HL-60 (cell line): ENCODE measurements at regions not wholly inside any gene's neighbourhood (a gene's known extent, or its start where the extent isn't known, plus 50 kb on each side); places are given as distances from the start of the nearest gene placed in this dataset.

Experiments
- DNase-seq, 2 experiments: peaks; one replicate each; pipeline ENCODE4 v3.0.0-alpha.2; 2010 to 2020; ENCODE audit warnings: low read depth in 1 of 2, low spot score in 1 of 2
- H3K27ac ChIP-seq: fragments of 250-450 bp; sonication (Bioruptor Pico); replicated peaks from 2 replicates; pipeline ENCODE4 v1.5.1; 2020; ENCODE audit warnings: mild to moderate bottlenecking, moderate library complexity
- H3K27me3 ChIP-seq: fragments of 250-450 bp; sonication (Bioruptor Pico); 2 replicates; pipeline ENCODE4 v1.5.1; 2021; ENCODE audit warnings: mild to moderate bottlenecking, moderate library complexity; ENCODE audit not compliant: insufficient read depth, poor library complexity, severe bottlenecking
- H3K4me3 ChIP-seq: replicated peaks from 2 replicates; pipeline ENCODE4 v1.5.1; 2011; ENCODE audit warnings: mild to moderate bottlenecking, control low read depth, low read length; ENCODE audit not compliant: insufficient read depth
- GABPA ChIP-seq: IDR thresholded peaks from 2 replicates; pipeline ENCODE4 v1.6.1; 2012; ENCODE audit warnings: low read depth
- POLR2AphosphoS5 ChIP-seq: IDR thresholded peaks from 2 replicates; pipeline ENCODE4 v1.6.1; 2012; ENCODE audit warnings: low read depth
- SPI1 ChIP-seq: IDR thresholded peaks from 2 replicates; pipeline ENCODE4 v1.6.1; 2012; ENCODE audit warnings: low read depth, mild to moderate bottlenecking, borderline replicate concordance
- TF ChIP-seq, protein P1 (sequence below): IDR thresholded peaks from one replicate; pipeline ENCODE4 v1.5.1; 2011; ENCODE audit warnings: low read length, control low read depth, inconsistent platforms; ENCODE audit not compliant: insufficient read depth
- TF ChIP-seq, protein P2 (sequence below): IDR thresholded peaks from 2 replicates; pipeline ENCODE4 v1.6.1; 2012; ENCODE audit warnings: low read depth; ENCODE audit not compliant: insufficient replicate concordance

DNA sequence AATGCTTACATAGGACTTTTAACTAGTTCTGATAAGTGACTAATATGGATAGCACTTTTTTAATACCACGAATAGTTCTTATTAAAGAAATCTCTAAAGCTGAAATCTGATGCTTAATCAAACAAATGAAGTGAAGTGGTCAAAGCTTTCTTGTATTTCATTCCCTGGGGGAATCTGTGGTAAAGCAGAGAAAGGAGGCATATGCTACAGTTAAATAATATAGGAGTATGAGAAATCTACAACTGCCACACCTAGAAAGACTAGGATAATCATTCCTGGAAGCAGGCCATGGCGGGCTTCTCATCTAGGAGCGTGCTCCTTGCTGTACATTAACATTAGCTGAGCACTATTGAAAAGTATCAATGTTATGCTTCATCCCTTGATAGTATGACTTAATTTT is 835.7 kb downstream of the OTOL1 start:
- no peak overlapping the region for H3K27ac ChIP-seq
- TF ChIP-seq, protein P1, sequence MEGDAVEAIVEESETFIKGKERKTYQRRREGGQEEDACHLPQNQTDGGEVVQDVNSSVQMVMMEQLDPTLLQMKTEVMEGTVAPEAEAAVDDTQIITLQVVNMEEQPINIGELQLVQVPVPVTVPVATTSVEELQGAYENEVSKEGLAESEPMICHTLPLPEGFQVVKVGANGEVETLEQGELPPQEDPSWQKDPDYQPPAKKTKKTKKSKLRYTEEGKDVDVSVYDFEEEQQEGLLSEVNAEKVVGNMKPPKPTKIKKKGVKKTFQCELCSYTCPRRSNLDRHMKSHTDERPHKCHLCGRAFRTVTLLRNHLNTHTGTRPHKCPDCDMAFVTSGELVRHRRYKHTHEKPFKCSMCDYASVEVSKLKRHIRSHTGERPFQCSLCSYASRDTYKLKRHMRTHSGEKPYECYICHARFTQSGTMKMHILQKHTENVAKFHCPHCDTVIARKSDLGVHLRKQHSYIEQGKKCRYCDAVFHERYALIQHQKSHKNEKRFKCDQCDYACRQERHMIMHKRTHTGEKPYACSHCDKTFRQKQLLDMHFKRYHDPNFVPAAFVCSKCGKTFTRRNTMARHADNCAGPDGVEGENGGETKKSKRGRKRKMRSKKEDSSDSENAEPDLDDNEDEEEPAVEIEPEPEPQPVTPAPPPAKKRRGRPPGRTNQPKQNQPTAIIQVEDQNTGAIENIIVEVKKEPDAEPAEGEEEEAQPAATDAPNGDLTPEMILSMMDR: no peak
- TF ChIP-seq, protein P2, sequence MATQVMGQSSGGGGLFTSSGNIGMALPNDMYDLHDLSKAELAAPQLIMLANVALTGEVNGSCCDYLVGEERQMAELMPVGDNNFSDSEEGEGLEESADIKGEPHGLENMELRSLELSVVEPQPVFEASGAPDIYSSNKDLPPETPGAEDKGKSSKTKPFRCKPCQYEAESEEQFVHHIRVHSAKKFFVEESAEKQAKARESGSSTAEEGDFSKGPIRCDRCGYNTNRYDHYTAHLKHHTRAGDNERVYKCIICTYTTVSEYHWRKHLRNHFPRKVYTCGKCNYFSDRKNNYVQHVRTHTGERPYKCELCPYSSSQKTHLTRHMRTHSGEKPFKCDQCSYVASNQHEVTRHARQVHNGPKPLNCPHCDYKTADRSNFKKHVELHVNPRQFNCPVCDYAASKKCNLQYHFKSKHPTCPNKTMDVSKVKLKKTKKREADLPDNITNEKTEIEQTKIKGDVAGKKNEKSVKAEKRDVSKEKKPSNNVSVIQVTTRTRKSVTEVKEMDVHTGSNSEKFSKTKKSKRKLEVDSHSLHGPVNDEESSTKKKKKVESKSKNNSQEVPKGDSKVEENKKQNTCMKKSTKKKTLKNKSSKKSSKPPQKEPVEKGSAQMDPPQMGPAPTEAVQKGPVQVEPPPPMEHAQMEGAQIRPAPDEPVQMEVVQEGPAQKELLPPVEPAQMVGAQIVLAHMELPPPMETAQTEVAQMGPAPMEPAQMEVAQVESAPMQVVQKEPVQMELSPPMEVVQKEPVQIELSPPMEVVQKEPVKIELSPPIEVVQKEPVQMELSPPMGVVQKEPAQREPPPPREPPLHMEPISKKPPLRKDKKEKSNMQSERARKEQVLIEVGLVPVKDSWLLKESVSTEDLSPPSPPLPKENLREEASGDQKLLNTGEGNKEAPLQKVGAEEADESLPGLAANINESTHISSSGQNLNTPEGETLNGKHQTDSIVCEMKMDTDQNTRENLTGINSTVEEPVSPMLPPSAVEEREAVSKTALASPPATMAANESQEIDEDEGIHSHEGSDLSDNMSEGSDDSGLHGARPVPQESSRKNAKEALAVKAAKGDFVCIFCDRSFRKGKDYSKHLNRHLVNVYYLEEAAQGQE: no peak
- no peak for TF ChIP-seq SPI1
- TF ChIP-seq GABPA: no peak
- no peak for TF ChIP-seq POLR2AphosphoS5
- no peak for DNase-seq
- no peak overlapping the region for H3K4me3 ChIP-seq
- no peaks in the 10 kb centered on the region for H3K27me3 ChIP-seq

DNA sequence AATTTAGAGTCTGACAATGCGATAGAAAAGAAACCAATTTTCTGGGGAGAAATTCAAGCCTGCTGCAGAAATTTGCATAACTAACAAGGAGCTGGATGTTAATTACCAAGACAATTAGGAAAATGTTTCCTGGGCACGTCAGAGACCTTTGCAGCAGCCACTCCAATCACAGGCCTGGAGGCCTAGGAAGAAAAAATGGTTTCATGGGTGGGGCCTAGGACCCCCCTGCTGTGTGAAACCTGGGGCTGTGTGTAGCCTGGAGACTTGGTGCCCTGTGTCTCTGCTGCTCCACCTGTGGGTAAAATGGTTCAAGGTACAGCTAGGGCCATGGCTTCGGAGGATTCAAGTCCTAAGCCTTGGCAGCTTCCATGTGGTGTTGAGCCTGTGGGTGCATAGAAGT is 837.9 kb downstream of the OTOL1 start:
- no peak for DNase-seq
- H3K27me3 ChIP-seq: no peaks in the 10 kb centered on the region
- TF ChIP-seq GABPA (no peak), SPI1 (no peak), POLR2AphosphoS5 (no peak)
- TF ChIP-seq, protein P2: no peak
- TF ChIP-seq, protein P1: no peak
- H3K4me3 ChIP-seq: no peak overlapping the region
- H3K27ac ChIP-seq: no peak overlapping the region

DNA sequence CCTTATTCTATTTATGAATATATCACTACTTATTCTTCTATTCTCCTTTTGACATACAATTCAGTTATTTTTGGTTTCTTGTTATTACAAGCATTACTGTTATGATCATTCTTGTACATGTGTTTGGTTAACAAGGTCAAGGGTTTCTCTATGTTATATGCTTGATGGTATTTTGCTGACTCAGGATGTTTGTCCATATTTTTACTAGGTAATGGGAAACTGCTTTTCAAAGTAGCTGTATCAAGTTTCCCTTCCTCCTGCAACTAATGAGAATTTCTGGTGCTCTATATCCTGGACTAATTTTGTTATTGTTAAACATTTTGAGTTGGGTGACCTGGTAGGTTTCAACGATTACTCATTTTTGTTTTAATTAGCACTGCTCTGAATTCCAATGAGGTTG is 841.0 kb downstream of the OTOL1 start:
- H3K4me3 ChIP-seq: no peak overlapping the region
- H3K27me3 ChIP-seq: no peaks in the 10 kb centered on the region
- H3K27ac ChIP-seq: no peak overlapping the region
- DNase-seq: no peak
- no peak for TF ChIP-seq POLR2AphosphoS5
- TF ChIP-seq SPI1: no peak
- no peak for TF ChIP-seq GABPA
- TF ChIP-seq, protein P2: no peak
- TF ChIP-seq, protein P1: no peak
